ENCODE measurements at regions not wholly inside any gene's neighbourhood (a gene's known extent, or its start where the extent isn't known, plus 50 kb on each side); places are given as distances from the start of the nearest gene placed in this dataset.
"Not testable (repeated sequence)": the region's sequence is repeated elsewhere in the genome, so short reads cannot be mapped to it uniquely, and the experiment has no call there.

DNA sequence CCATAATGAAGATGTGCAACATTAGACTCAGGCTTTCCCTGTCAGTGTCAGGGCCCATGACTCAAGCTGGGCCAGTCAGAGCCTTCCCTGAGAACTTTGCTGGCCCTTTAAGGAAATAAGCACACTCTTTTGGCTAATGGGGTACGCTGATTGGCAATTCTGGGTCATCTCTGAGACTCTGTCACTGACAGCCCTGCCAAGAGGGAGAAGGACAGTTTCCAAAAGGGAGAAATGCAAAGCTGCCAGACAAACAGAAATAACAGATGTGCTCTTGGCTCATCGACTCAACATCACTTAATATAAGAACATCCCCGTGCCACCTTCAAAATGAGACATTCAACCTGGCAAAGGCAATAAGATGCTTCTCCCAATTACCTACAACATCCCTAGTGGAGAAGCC, 491.9 kb upstream of the PROK2 start:
- no peak for DNase-seq (ENCODE audit: low spot score)

DNA sequence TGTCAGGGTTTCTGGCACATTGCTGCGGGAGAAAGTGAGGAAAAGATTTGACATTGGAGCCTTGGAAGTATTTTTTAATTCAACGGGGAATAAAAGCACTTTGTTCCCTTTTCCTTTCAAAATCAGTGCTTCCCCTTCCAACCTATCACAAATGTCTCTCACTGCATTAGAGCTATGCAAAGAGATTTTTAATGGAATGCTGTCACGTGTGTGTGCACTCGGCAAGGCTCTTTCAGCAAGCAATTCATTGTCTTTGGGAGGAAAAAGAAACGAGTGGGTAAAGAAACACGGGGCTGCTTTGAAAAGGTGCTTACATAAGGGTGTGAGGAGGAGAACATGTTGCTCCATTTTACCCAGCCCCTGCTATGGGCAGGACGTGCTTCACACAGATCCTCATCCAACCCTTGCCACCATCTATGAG, 490.4 kb upstream of the PROK2 start:
- DNase-seq (ENCODE audit: low spot score) = no peak

DNA sequence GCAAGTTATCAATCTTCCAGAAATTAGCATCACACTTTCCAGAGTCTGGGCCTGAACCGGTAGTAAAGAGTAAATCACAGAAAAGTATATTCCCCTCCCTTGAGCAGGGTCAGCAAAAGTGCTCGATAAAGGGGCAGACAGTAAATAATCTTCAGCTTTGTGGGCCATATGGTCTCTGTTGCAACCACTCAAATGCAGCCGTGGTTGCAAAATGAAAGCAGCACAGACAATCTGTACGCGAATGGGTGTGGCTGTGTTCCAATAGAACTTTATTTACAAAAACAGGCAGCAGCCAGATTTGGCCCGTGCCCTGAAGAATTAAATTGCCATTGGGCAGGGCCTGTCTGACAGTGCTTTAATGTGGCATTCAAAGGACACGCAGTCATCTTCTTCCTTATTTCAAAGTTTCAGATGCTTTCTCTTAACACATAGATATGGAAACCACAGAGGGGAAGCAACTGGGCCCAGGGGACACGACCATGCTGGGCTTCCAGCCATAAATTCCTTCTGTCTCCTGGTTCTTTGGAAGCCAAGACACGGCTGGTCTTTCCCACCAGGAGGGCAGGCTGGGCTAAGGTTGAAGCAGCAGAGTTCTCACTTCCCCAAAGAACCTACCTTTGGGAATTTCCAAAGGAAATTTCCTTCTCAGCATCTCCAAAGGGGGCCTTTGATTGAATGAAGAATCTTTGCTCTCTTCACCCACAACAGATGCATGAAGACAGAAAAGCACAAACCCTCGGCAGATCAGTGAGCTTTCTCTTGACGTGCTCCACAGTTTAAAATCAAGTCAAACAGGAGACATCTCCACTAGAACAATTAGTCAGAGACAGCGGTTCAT, 489.8 kb upstream of the PROK2 start:
- DNase-seq (ENCODE audit: low spot score) = peak; percentile 62

DNA sequence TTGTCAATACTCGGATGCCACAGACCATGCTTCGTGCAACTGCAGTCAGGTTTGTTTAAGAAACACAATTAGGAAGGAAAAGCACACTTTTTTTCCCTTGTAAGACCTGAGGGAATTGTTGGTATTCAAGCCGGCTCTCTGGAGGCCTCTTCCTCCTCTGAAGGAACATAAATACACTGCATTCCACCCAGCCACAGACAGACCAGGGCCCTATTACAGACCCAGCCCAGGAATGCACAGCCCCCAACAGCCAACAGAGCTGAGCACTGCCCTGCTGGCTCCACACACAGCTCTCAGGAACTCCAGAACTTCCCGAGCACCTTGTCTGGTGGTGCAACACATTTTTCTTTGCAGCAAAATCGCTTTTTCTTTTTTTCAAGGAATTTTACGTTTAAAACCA, 488.7 kb upstream of the PROK2 start:
- no peak for DNase-seq (ENCODE audit: low spot score)

DNA sequence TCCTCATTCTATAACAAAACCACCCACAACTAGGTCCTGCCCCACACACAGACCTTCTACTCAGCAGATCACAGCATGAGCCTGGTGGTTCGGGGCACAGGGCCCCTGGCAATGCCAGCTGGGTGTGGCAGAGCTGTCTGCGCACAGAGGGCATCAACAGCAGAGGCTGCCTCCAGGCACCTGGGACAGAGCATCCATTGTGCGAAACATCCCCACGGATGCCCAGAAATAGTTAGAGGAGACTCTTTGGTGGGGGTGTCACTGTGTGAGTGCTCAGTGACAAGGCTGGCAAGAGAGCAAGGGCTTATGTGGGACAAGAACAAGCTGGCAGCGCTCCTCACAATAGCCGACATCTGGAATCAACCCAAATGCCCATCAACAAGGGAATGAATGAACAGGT, 487.4 kb upstream of the PROK2 start:
- no peak for DNase-seq (ENCODE audit: low spot score)

DNA sequence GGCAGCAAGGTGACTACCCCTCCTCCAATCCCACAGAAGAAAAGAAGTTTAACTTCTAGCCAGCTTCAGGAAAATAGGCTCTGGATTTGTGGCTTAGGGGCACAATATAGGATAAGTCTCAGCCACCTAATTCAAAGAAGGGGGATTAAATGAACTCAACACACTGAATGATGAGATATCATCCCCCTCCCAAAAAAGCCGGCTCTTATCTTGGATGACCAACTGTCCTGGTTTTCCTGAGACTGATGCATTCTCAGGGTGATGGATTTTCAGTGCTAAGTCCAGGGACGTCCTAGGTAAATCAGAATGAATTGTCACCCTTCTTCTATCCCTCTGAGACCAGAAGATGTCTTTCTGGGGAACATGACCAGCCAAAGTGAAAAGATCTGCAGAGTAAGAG, 487.0 kb upstream of the PROK2 start:
- DNase-seq (ENCODE audit: low spot score) = no peak

DNA sequence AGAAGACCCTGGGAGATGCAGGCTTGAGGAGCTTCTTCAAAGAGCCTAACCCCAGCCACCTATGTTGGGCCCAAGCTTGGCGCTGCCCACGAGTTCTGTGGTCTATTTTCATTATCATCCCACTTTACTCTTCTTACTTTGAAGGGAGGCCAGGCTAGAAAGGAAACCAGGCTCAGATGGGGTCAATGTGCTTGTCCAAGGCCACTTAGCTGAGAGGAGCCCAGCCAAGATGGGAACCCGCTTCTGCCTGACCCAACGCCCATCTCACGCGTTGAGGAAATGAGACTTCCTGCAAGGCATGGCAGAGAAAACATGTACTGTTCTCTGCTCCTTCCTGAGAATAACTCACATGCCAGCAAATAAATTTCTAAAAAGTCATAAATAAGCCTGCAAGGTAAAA, 486.3 kb upstream of the PROK2 start:
- DNase-seq (ENCODE audit: low spot score) = no peak

DNA sequence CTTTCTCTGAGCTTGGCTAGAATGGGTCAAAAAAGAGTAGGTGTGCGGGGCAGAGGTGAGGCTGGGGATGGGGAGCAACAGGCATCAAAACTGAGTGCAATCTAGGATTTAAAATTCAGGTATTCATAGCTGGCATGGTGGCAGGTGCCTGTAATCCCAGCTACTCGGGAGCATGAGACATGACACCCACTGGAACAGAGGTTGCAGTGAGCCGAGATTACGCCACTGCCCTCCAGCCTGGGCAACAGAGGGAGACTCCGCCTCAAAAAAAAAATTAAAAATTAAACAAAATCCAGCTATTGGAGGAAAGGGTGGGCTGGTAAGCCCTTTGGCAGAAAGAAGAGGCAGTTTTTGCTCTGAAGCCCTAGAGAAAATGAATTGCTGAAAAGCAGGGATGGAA, 485.8 kb upstream of the PROK2 start:
- no peak for DNase-seq (ENCODE audit: low spot score)

DNA sequence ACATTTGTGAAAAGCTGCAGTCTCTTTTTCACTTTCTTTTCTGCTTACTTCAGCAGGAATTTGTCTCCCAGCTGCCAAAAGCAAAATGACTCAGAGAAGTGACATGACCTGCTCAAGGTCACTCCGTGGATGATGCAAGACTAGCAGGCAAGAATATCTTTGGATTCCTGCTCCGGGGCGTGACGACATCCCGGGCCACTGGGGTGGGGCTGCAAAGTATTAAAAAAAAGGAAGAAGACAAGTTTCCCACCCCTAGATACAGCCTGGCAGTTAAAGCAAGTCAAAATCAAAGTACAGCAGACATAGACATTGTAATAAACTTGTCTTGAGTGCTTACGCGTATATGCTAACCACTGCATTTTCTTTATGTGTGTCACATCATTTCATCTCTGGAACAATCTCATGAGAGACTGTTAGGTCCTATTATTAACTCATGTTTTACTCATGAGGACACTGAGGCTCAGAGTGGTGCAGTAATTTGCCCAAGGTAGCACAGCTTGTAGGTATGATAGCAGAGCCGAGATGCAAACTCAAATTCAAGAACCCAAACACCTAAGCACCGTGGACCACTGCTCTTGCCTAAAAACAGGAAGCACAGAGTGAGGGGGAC, 485.2 kb upstream of the PROK2 start:
- DNase-seq (ENCODE audit: low spot score) = peak; percentile 96

DNA sequence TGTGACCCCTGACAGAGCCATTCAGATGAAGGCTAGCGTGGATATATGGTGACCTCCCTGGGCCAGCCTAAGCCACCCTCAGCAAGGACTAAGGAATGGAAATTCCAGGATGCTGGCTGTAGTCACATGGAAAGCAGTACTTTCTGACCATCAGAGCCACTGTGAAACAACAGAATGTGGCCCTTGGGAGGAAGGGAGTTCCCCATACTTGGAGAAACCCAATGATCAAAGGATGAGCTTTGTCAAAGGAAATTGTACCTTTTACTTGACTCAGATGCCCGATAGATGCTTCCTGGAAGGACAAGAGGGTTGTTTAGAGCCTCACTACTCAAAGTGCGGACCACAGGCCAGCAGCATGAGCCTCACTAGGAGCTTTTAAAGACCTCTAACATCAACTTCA, 484.5 kb upstream of the PROK2 start:
- no peak for DNase-seq (ENCODE audit: low spot score)

DNA sequence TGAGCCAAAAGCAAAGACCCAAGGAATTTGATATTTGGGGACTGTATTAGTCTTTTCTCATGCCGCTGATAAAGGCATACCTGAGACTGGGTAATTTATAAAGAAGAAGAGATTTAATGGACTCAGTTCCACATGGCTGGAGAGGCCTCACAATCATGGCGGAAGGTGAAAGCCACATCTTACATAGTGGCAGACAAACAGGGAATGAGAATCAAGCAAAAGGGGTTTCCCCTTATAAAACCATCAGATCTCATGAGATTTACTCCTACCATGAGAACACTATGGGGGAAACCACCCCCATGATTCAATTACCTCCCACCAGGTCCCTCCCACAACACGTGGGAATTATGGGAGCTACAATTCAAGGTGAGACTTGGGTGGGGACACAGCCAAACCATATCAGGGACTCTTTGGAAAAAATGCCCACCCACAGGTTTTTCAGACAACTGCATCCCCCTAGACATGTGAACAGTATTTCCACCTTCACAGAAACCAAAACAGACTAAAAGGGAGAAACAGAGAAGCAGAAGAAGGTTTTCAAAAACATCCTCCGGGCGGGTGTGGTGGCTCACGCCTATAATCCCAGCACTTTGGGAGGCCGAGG, 482.1 kb upstream of the PROK2 start:
- DNase-seq (ENCODE audit: low spot score) = not testable (repeated sequence)

DNA sequence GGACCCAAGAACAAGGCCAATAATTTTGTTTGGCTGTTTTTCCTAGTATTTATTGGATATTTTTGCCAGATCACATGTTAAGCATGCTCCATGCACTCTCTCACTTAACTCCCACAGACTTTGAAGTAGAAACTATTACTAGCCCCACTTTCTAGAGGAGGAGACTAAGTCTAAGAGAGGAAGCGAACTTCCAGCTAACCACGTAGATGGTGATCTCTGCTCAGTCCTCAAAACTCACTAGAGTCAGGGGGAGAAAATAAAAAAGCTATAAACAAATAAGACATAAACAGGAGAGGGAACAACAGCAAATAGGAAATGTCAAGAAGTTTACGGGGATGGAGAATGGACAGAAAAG, 481.0 kb upstream of the PROK2 start:
- no peak for DNase-seq (ENCODE audit: low spot score)

DNA sequence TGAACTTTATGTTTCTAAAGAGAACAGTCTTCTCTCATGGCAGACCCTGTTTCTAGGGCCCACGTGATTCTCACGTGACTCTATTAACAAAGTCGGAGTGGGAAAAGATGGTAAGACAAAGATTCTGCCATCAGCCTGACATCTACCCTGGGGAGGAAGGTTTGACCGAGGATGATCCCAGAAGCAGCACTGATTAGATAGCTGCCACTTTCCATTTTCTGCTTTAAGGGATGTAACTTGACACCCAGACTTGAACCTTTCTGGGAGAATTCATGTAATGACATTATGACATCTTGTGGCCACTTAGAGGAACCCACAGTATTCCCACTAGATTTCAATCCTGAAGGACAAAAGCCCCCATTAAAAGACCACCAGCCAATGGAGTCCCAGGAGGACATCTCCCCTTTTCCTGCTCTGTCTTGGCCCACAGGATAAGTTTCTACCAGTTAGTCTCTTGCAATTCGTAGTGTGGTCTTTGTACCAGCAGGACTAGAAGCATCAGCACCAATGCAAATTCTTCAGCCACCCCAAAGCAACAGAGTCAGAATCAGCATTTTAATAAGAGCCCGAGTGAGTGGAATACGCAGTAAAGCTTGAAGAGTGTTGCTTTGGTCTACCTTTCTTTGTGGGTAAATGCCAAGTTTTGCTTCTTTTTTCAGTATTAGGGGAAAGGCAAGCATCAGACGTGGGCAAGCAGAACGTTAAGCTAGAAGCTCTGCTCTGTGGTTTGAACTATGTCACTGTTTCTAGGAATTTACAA, 480.5 kb upstream of the PROK2 start:
- peak; percentile 23 for DNase-seq (ENCODE audit: low spot score)

DNA sequence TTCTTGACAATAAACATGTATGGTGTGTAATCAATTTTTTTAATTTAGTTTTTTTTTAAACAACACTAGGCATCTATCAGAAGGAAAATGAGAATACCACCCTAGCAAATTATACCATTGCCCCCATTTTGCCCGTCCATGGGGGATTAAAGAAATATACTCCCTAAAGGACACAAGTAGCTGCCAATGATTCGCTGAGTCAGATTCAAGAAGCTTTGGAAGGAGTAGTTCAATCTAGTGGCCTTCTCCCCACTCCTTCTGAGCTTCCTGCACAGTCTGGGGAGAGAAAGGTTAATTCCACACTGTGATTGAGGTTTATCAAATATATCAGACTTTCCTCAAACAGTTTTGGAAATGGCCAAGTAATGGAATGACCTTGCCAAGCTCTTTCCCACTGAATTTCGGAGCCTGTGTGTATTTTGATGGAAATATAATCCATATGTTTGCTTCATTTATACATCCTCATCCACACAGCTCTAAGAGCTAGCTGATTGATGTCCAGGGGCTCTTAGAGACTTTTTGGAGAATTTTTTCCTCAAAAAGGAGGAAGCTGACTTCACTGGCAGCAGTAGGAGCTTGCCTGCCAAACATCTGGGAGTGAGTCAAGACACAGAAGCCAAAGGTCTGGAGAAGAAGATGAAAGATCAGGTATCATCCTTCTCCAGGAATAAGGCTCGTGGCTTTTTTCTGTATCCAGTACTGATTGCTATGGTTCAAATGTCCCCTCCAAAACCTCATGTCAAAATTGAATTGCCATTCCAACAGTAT, 478.5 kb upstream of the PROK2 start:
- no peak for DNase-seq (ENCODE audit: low spot score)

DNA sequence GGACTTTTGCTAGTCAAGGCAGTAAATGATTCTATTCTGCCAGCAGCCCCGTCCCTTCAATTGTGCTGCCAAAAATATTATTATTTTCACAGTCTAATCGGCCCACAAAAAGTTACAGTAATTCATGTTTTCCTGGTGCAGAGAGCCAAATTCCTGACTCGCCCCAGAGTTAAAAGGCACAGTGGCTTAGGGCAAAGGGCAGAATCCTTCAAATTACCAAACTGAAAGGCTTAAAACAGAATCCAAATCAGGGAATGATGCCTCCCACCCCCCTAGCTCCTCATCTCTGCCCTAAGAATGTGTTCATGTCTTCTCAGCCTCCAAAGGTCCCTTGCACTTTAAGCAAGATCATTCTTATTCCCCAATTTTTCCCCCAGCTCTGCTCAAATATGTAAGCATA, 477.8 kb upstream of the PROK2 start:
- DNase-seq (ENCODE audit: low spot score) = no peak

DNA sequence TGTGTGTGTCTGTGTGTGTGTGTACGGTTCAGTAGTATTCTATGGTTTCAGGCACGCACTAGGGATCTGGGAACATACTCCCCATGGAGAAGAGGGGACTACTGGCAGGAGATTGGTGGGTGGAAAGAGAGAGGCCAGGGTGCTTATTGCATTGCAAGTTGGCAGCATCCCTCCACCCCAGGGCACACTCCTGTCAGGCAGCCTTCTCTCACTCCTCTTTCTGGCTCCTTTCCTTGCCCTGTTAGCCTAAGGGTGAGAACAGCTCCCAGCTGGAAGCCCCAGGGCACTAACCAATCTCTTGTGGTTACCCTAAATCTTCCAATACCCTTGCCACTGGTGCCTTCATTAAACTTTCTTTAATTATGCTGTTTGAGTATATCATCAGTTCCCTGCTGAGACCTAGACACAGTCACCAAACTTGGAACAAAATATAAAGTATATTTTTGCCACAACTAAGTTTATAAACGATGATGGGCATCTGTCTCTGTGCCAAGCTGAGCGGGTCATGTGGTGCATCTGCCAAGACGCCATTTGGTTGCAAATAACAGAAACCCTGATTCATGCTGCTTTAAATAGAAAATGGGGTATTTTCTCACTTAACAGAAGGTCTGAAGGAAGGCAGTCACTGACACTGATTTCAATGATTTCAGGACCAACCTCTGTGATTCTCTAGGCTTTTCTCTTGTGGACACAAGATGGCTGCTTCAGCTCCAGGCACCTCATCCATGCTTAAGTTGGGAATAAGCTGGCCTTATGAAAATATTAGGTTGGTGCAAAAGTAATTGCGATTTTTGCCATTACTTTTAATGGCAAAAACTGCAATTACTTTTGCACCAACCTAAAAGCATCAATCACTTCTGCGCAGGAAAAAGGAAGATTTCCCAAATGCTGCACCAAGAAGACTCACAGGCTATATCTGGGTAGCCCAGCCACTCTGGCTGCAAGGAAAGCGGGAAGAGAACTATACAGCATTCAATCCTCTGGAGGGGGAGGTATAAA, 476.9 kb upstream of the PROK2 start:
- DNase-seq (ENCODE audit: low spot score) = no peak

DNA sequence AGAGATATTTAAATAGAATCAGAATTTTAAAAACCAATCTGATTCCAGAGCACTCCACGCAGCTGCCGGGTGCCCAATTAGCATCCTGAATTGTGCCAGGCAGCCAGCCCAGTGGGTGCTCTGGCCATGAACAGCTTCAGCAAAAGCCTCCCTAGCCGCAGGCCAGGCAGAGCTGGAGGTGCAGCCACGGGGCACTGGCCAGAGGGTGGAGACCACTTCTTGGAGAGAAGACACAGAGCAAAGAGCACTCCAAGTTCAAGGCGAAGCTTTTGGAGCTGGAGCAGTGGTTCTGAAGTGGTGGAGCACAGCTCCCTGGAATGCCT, 475.6 kb upstream of the PROK2 start:
- no peak for DNase-seq (ENCODE audit: low spot score)

DNA sequence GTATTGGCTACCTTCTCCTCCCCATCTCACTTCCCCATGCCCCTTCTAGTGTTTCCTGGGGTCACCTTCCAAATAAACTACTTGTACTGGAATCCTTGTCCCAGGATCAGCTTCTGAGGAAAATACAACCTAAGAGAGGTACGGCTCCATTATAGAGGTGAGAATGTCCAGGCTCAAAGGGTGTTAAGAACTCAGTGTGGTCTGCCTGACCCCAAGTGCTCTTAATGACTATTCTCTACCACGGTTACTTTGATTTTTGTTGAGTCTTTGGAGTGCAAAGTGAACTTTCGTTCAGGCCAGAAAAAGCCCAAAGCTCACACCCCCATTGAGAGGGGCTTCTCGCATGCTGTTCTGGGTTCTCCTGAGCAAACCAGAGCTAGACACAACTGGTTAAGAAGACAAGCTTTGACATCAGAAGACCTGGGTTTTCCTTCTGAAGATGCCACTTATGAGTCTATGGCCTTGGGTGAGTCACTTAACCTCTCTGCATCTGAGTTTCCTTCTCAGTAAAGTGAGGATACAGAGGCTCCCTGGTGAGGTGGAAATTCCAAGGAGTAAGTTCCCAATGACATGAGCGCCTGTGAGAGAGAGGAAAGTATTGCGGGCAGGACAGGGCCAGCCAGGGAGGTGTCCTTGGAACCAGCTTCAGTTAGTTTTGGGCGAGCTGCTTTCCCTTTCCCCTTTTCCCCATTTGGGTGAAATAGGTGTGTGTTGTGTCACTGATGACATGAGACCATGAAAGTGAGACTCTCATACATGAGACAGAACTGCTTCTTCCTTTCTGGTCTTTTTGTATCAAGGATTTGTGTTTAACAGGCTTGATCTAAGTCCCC, 475.0 kb upstream of the PROK2 start:
- no peak for DNase-seq (ENCODE audit: low spot score)

DNA sequence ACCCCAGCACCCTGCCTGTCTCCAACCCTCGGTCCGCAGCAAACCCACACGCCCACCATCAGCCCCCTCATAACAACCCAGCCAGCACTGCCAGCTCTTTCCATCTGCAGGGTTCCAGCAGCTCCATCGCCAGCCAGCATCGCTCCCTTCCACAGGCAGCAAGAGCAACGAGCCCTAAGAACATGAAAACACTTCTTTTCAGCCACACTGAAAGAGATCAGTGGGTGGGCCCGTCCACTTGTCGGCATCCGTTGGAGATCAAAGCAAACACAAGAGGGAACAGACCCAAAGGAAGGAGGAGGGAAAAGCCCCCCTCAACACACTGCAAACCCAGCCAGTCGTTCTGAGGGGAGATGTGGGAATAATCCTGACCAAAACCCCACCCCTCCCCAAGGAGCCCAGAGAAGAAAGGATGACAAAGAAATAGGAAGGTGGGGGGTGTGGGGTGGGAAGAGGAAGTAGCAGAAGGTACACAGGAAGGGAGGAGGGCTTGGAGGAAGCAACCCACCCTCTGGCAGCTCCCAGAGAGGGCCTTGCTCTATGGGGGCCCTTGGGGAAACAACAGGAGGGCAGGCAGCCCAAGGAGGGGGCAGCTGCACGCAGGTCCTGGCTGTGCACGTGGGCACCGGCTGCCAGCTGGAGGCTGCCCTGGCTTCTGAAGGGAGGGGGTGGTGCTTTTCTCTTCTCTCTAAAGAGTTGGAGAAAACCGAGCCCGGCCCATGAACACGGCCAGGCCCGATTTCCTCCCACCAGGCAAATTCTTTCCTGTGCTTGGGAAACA, 473.6 kb upstream of the PROK2 start:
- DNase-seq (ENCODE audit: low spot score) = no peak
